Ovary (tissue), 3 donors: ENCODE measurements at regions not wholly inside any gene's neighbourhood (a gene's known extent, or its start where the extent isn't known, plus 50 kb on each side); places are given as distances from the start of the nearest gene placed in this dataset.

ENCODE experiments used
- POLR2A ChIP-seq: fragments of 450-650 bp; IDR thresholded peaks from one replicate; pipeline ENCODE4 v1.6.1; 2017; ENCODE audit warnings: antibody characterized with exemption, mild to moderate bottlenecking, moderate library complexity
- TF ChIP-seq, protein P1 (sequence below), 3 donors: fragments of 450-650 bp in 2 of 3; fragments of 200-600 bp in 1 of 3; IDR thresholded peaks; one replicate each; pipeline versions ENCODE4 v1.5.1 to v1.8.0; 2016 to 2022; ENCODE audit warnings: antibody characterized with exemption in 3 of 3, mild to moderate bottlenecking in 1 of 3
- donor health status: DM: no; HTN: no; CAD: no.

DNA sequence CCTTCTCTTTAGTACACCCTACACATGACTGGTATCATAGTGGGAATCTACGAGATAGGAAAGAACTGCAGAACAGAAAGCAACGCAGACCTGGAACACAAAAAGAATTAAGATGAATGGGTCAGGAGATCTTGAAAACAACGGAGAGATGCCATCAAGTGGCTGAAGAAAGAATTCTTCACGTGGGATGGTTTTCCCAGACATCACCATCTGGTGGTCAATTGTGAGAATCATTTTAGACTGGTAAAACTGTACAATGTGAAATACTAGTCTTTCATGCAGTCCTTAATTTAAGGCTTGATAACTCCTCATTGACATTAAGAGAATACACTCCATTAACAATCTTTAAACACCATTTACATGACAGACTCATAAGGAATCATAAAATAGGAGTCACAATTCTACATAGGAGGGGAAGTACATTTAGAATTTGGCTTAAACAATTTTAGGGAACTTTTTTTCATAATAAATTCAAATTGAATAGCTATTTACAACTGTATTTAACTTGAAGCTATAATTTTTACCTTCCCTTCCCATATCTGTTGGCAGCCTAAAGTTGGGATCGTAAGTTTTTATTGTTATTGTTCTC lies 128.4 kb upstream of the TRPM3 start:
- TF ChIP-seq, protein P1, sequence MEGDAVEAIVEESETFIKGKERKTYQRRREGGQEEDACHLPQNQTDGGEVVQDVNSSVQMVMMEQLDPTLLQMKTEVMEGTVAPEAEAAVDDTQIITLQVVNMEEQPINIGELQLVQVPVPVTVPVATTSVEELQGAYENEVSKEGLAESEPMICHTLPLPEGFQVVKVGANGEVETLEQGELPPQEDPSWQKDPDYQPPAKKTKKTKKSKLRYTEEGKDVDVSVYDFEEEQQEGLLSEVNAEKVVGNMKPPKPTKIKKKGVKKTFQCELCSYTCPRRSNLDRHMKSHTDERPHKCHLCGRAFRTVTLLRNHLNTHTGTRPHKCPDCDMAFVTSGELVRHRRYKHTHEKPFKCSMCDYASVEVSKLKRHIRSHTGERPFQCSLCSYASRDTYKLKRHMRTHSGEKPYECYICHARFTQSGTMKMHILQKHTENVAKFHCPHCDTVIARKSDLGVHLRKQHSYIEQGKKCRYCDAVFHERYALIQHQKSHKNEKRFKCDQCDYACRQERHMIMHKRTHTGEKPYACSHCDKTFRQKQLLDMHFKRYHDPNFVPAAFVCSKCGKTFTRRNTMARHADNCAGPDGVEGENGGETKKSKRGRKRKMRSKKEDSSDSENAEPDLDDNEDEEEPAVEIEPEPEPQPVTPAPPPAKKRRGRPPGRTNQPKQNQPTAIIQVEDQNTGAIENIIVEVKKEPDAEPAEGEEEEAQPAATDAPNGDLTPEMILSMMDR (IDR thresholded peaks at IDR 0.05): peak; percentile 32 to 48 (median 44)
- TF ChIP-seq POLR2A: no peak
